CD14-positive monocyte (primary cell): ENCODE measurements at regions not wholly inside any gene's neighbourhood (a gene's known extent, or its start where the extent isn't known, plus 50 kb on each side); places are given as distances from the start of the nearest gene placed in this dataset.

ENCODE experiments used
- DNase-seq, 3 donors: peaks; one replicate each; pipeline ENCODE4 v3.0.0-alpha.2; 2011 to 2022
- H2AFZ ChIP-seq: 2 replicates; pipeline ENCODE4 v1.6.0; 2012; ENCODE audit warnings: mild to moderate bottlenecking, low read depth, low read length, inconsistent platforms; ENCODE audit not compliant: insufficient read depth, poor library complexity, severe bottlenecking
- H3K27ac ChIP-seq, 2 donors: 1 replicate in 1 of 2; 2 replicates in 1 of 2; pipeline ENCODE4 v1.5.1; 2012 to 2013; ENCODE audit warnings: low read length in 2 of 2, control low read depth in 1 of 2, inconsistent platforms in 1 of 2, low read depth in 1 of 2, mild to moderate bottlenecking in 1 of 2
- H3K27me3 ChIP-seq, 2 donors: one replicate each; pipeline versions ENCODE4 v1.6.0 to v1.6.1; 2011 to 2013; ENCODE audit warnings: low read length in 2 of 2; ENCODE audit not compliant: control insufficient read depth in 2 of 2, insufficient read depth in 2 of 2
- H3K36me3 ChIP-seq, 2 donors: replicated peaks in 1 of 2; 1 replicate in 1 of 2; 2 replicates in 1 of 2; pipeline versions ENCODE4 v1.5.1 to v1.6.1; 2012 to 2013; ENCODE audit warnings: low read length in 2 of 2, control low read depth in 1 of 2, inconsistent platforms in 1 of 2, mild to moderate bottlenecking in 1 of 2; ENCODE audit not compliant: insufficient read depth in 2 of 2, control insufficient read depth in 1 of 2
- H3K4me1 ChIP-seq, 2 donors: 1 replicate in 1 of 2; 2 replicates in 1 of 2; pipeline versions ENCODE4 v1.5.1 to v1.6.1; 2012 to 2013; ENCODE audit warnings: low read length in 2 of 2, control low read depth in 1 of 2, inconsistent platforms in 1 of 2, mild to moderate bottlenecking in 1 of 2, moderate library complexity in 1 of 2; ENCODE audit not compliant: insufficient read depth in 2 of 2, control insufficient read depth in 1 of 2
- H3K4me2 ChIP-seq: replicated peaks from 2 replicates; pipeline ENCODE3; 2012; ENCODE audit warnings: low read length, moderate library complexity, mild to moderate bottlenecking; ENCODE audit not compliant: poor library complexity, severe bottlenecking; ENCODE audit errors: extremely low read depth
- H3K4me3 ChIP-seq, 3 experiments: fragments of 200-600 bp in 1 of 3; sonication (generic) in 1 of 3; replicated peaks in 1 of 3; 1 replicate in 2 of 3; 2 replicates in 1 of 3; pipeline ENCODE4 v1.5.1; 2011 to 2013; ENCODE audit warnings: low read length in 3 of 3, mild to moderate bottlenecking in 3 of 3, control low read depth in 2 of 3, low read depth in 2 of 3, inconsistent platforms in 1 of 3, moderate library complexity in 1 of 3
- H3K79me2 ChIP-seq: 2 replicates; pipeline ENCODE4 v1.6.0; 2012; ENCODE audit warnings: mild to moderate bottlenecking, control low read depth, inconsistent platforms, low read length, moderate library complexity; ENCODE audit not compliant: insufficient read depth
- H3K9ac ChIP-seq: 2 replicates; pipeline ENCODE4 v1.6.0; 2017; ENCODE audit warnings: low read length, mild to moderate bottlenecking; ENCODE audit not compliant: insufficient read depth, poor library complexity, severe bottlenecking
- H3K9me3 ChIP-seq, 2 donors: replicated peaks in 1 of 2; 1 replicate in 1 of 2; 2 replicates in 1 of 2; pipeline versions ENCODE4 v1.5.1 to v1.6.1; 2012 to 2013; ENCODE audit warnings: low read length in 2 of 2, control low read depth in 1 of 2; ENCODE audit not compliant: control insufficient read depth in 1 of 2, insufficient read depth in 1 of 2
- H4K20me1 ChIP-seq: 2 replicates; pipeline ENCODE4 v1.6.0; 2012; ENCODE audit warnings: mild to moderate bottlenecking, low read length, control low read depth, moderate library complexity; ENCODE audit not compliant: insufficient read depth
- H3K27ac Mint-ChIP-seq, 7 donors: one replicate each; pipeline ENCODE4 v1.8.0; 2020; ENCODE audit warnings: mild to moderate bottlenecking in 7 of 7, mixed read lengths in 7 of 7, moderate library complexity in 6 of 7, inconsistent platforms in 2 of 7
- H3K27me3 Mint-ChIP-seq, 3 donors: one replicate each; pipeline ENCODE4 v1.8.0; 2021 to 2022; ENCODE audit warnings: low read depth in 3 of 3, mild to moderate bottlenecking in 3 of 3, mixed read lengths in 3 of 3, moderate library complexity in 3 of 3, inconsistent platforms in 1 of 3
- H3K36me3 Mint-ChIP-seq, 2 donors: one replicate each; pipeline ENCODE4 v1.8.0; 2020; ENCODE audit warnings: mixed read lengths in 2 of 2, inconsistent platforms in 1 of 2, mild to moderate bottlenecking in 1 of 2
- H3K4me1 Mint-ChIP-seq: one replicate; pipeline ENCODE4 v1.8.0; 2020; ENCODE audit warnings: mild to moderate bottlenecking, mixed read lengths
- H3K4me3 Mint-ChIP-seq, 2 donors: one replicate each; pipeline ENCODE4 v1.8.0; 2020; ENCODE audit warnings: mild to moderate bottlenecking in 2 of 2, mixed read lengths in 2 of 2, moderate library complexity in 1 of 2
- H3K9me3 Mint-ChIP-seq, 7 donors: one replicate each; pipeline ENCODE4 v1.8.0; 2020 to 2022; ENCODE audit warnings: mixed read lengths in 7 of 7, mild to moderate bottlenecking in 6 of 7, moderate library complexity in 6 of 7, inconsistent platforms in 2 of 7
- WGBS: methylation state at CpG from one replicate; pipeline ENCODE4 v1.1.5; 2013; ENCODE audit warnings: missing lambda C conversion rate; ENCODE audit not compliant: insufficient coverage; 5-methylcytosine and 5-hydroxymethylcytosine counted together
- intact Hi-C, 2 donors: fragments of 100-400 bp; cut with micrococcal nuclease; formaldehyde crosslinking; loops; one replicate each; pipeline versions ENCODE4 v1.15.0 to v1.15.1; 2023
- TF ChIP-seq, protein P1 (sequence below): fragments of 200-600 bp; IDR thresholded peaks from one replicate; pipeline ENCODE4 v1.8.0; 2022; ENCODE audit warnings: antibody characterized with exemption, mild to moderate bottlenecking

DNA sequence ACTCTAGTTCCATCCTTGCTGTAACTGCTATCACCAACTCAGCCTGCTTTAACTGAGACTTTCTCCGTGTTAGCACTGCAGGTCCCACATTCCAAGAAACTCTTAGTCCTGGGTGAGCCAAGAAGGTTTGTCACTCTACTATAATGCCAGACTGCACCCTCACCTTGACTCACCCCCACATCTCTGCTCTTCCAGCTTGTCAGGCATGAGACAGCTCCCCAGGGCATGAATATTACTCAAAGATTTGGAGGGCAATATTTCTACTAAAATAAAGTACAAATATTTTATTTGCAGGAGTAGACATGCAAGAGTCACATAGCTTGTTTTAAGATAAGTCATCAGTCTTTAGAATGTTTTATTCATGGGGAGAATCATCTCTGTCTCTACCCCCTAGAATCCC, 110.2 kb downstream of the MATN1 start:
- Histone ChIP-seq H3K9me3 (no peaks in the 10 kb centered on the region), H3K27ac (no peak overlapping the region), H3K4me3 (no peak overlapping the region), H3K36me3 (no peaks in the 10 kb centered on the region), H2AFZ (no peak overlapping the region), H3K4me2 (no peak overlapping the region), H4K20me1 (no peaks in the 10 kb centered on the region), H3K4me1 (no peaks in the 10 kb centered on the region), H3K27me3 (no peaks in the 10 kb centered on the region), H3K9ac (no peak overlapping the region), H3K79me2 (no peaks in the 10 kb centered on the region)
- no peaks in the 10 kb centered on the region for H3K4me1 Mint-ChIP-seq
- peaks cover 0 to 15% (median 7%) of the 10 kb centered on the region in 3 donors for H3K27me3 Mint-ChIP-seq
- H3K36me3 Mint-ChIP-seq = no peaks in the 10 kb centered on the region
- no peak for DNase-seq
- H3K4me3 Mint-ChIP-seq = no peak overlapping the region
- WGBS = 88% methylated on average over 1 of the region's 1 CpG
- no peak overlapping the region for H3K27ac Mint-ChIP-seq
- intact Hi-C loops = no loop called here
- no peaks in the 10 kb centered on the region for H3K9me3 Mint-ChIP-seq
- TF ChIP-seq, protein P1, sequence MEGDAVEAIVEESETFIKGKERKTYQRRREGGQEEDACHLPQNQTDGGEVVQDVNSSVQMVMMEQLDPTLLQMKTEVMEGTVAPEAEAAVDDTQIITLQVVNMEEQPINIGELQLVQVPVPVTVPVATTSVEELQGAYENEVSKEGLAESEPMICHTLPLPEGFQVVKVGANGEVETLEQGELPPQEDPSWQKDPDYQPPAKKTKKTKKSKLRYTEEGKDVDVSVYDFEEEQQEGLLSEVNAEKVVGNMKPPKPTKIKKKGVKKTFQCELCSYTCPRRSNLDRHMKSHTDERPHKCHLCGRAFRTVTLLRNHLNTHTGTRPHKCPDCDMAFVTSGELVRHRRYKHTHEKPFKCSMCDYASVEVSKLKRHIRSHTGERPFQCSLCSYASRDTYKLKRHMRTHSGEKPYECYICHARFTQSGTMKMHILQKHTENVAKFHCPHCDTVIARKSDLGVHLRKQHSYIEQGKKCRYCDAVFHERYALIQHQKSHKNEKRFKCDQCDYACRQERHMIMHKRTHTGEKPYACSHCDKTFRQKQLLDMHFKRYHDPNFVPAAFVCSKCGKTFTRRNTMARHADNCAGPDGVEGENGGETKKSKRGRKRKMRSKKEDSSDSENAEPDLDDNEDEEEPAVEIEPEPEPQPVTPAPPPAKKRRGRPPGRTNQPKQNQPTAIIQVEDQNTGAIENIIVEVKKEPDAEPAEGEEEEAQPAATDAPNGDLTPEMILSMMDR = no peak

DNA sequence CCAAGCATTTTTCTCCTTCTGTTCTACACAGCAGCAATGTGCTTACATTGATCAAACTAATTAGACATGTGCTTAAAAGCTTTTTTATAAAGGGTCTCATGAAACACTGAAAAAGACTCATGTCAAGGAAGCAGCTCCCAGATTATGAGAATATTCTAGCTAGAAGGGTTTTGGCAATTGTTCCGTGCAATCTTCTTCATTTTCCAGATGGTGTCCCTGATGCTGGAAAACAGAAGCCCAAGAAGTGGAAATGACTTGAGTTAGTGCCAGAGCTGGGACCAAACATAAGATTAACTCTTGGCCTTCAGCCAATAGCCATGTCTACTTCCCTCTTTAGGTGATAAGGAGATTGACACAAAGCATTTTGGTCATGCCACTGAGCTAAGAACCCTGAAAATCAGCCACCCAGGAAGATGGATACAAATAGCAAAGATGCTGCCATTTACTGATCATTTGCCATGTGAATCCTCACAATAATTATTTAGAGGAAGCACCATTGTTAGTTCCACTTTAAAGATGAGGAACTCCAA, 110.8 kb downstream of the MATN1 start:
- Histone ChIP-seq H3K27ac (no peak overlapping the region), H3K4me2 (no peak overlapping the region), H3K79me2 (no peaks in the 10 kb centered on the region), H3K4me1 (no peaks in the 10 kb centered on the region), H3K36me3 (no peaks in the 10 kb centered on the region), H2AFZ (no peak overlapping the region), H3K9ac (no peak overlapping the region), H3K9me3 (no peaks in the 10 kb centered on the region), H4K20me1 (no peaks in the 10 kb centered on the region), H3K4me3 (no peak overlapping the region), H3K27me3 (no peaks in the 10 kb centered on the region)
- Mint-ChIP-seq H3K27me3 (peaks cover 0 to 15% (median 7%) of the 10 kb centered on the region in 3 donors), H3K9me3 (no peaks in the 10 kb centered on the region), H3K27ac (no peak overlapping the region), H3K4me3 (no peak overlapping the region), H3K4me1 (no peaks in the 10 kb centered on the region), H3K36me3 (no peaks in the 10 kb centered on the region)
- WGBS = no CpG with 5 or more reads among the region's 1 CpG
- TF ChIP-seq, protein P1 = no peak
- no peak for DNase-seq
- intact Hi-C loops = no loop called here
